ENCODE measurements at regions not wholly inside any gene's neighbourhood (a gene's known extent, or its start where the extent isn't known, plus 50 kb on each side); places are given as distances from the start of the nearest gene placed in this dataset.

DNA sequence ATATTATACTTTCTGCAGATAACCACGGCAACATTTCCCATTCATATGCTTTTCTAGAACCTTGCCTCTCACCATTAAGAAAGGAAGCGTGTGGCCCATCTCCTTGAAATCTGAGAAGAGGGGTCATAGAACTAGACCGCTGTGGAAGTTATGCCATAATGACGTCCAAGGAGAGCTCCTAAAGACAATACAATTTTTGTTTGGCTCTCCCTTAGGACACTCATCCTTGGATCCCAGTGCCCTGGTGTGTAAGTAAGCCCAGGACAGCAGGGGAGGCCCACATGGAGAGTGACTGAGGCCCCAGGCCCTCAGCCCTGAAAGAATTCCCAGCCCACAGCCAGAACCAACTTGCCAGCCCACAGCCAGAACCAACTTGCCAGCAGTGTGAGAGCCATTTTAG lies 379.6 kb downstream of the FOXA2 start:
- no peak for ATAC-seq
- H3K27me3 ChIP-seq, result no peaks in the 10 kb centered on the region
- no peak for DNase-seq
- WGBS, 2 donors, result 81 to 86% methylated on average over 4 of the region's 4 CpGs
- no peaks in the 10 kb centered on the region for H3K4me1 ChIP-seq
- peaks cover 0 to 48% (median 5%) of the 10 kb centered on the region in 11 donors for H3K9me3 ChIP-seq
- H3K27ac ChIP-seq, result no peak overlapping the region
- intact Hi-C loops (cut with DNase I), result no loop called here
- H3K4me3 ChIP-seq, result no peak overlapping the region
- H3K36me3 ChIP-seq, result no peaks in the 10 kb centered on the region
- TF ChIP-seq CTCF (IDR thresholded peaks at IDR 0.05), result no peak

- no peaks in the 10 kb centered on the region for H3K36me3 ChIP-seq
- H3K27ac ChIP-seq, result no peak overlapping the region
- H3K4me1 ChIP-seq, result no peaks in the 10 kb centered on the region
- no peak overlapping the region for H3K4me3 ChIP-seq
- TF ChIP-seq CTCF (IDR thresholded peaks at IDR 0.05), result no peak
- 31 to 41% methylated on average over 1 of the region's 1 CpG for WGBS, 2 donors
- H3K27me3 ChIP-seq, result no peaks in the 10 kb centered on the region
- intact Hi-C loops (cut with DNase I), result no loop called here
- DNase-seq, result no peak
- H3K9me3 ChIP-seq, result peaks cover 0 to 22% (median 0%) of the 10 kb centered on the region in 11 donors
- ATAC-seq, result no peak
Observed at GRCh38 chr20:22182148-22182547, 402.2 kb downstream of the FOXA2 start.

GRCh38 chr20:22180244-22180643 lies 404.1 kb downstream of the FOXA2 start:
- DNase-seq, result no peak
- peaks cover 0 to 25% (median 0%) of the 10 kb centered on the region in 11 donors for H3K9me3 ChIP-seq
- ATAC-seq, result no peak
- no peak overlapping the region for H3K4me3 ChIP-seq
- no peak overlapping the region for H3K27ac ChIP-seq
- no peaks in the 10 kb centered on the region for H3K4me1 ChIP-seq
- no peaks in the 10 kb centered on the region for H3K36me3 ChIP-seq
- peak in 1 of 9 donors; percentile 18 for TF ChIP-seq CTCF (IDR thresholded peaks at IDR 0.05)
- no peaks in the 10 kb centered on the region for H3K27me3 ChIP-seq
- intact Hi-C loops (cut with DNase I), result no loop called here
- WGBS, 2 donors, result 46% methylated on average over 1 of the region's 1 CpG

- H3K36me3 ChIP-seq, result no peaks in the 10 kb centered on the region
- no peaks in the 10 kb centered on the region for H3K9me3 ChIP-seq
- 64 to 75% methylated on average over 10 of the region's 10 CpGs for WGBS, 2 donors
- H3K4me1 ChIP-seq, result no peaks in the 10 kb centered on the region
- H3K4me3 ChIP-seq, result no peak overlapping the region
- DNase-seq, result no peak
- ATAC-seq, result no peak
- TF ChIP-seq CTCF (IDR thresholded peaks at IDR 0.05), result no peak
- intact Hi-C loops (cut with DNase I), result loop anchor here in 1 of 10 donors (5.0 to 10.0 kb wide), 2 partner anchors 33 to 55 kb away; no protein-coding TSS in a partner anchor
- peaks cover 0 to 15% (median 0%) of the 10 kb centered on the region in 7 donors for H3K27me3 ChIP-seq
- no peak overlapping the region for H3K27ac ChIP-seq
Observed at GRCh38 chr20:22160101-22160652, 424.2 kb downstream of the FOXA2 start.
